Effector memory CD4-positive, alpha-beta T cell (primary cell): ENCODE measurements at regions not wholly inside any gene's neighbourhood (a gene's known extent, or its start where the extent isn't known, plus 50 kb on each side); places are given as distances from the start of the nearest gene placed in this dataset.

ENCODE experiments used
- DNase-seq, 3 donors: peaks; one replicate each; pipeline ENCODE4 v3.0.0-alpha.2; 2020
- H3K27ac ChIP-seq: 2 replicates; pipeline ENCODE4 v1.7.0; 2013; ENCODE audit warnings: mild to moderate bottlenecking, low read length, moderate library complexity; ENCODE audit not compliant: insufficient read depth, poor library complexity, severe bottlenecking
- H3K27me3 ChIP-seq: replicated peaks from 2 replicates; pipeline ENCODE4 v1.7.0; 2013; ENCODE audit warnings: mild to moderate bottlenecking, low read length; ENCODE audit not compliant: insufficient read depth, control insufficient read depth, poor library complexity, severe bottlenecking
- H3K36me3 ChIP-seq: 2 replicates; pipeline ENCODE4 v1.7.0; 2013; ENCODE audit warnings: mild to moderate bottlenecking, low read length, moderate library complexity; ENCODE audit not compliant: control insufficient read depth, insufficient read depth
- H3K4me1 ChIP-seq: 2 replicates; pipeline ENCODE4 v1.7.0; 2013; ENCODE audit warnings: low read length, mild to moderate bottlenecking; ENCODE audit not compliant: control insufficient read depth, insufficient read depth, poor library complexity, severe bottlenecking
- H3K4me3 ChIP-seq: 2 replicates; pipeline ENCODE4 v1.7.0; 2013; ENCODE audit warnings: low read length, low read depth, mild to moderate bottlenecking; ENCODE audit not compliant: insufficient read depth, poor library complexity, severe bottlenecking
- H3K9me3 ChIP-seq: 2 replicates; pipeline ENCODE4 v1.7.0; 2013; ENCODE audit warnings: mild to moderate bottlenecking, low read length, moderate library complexity; ENCODE audit not compliant: control insufficient read depth

DNA sequence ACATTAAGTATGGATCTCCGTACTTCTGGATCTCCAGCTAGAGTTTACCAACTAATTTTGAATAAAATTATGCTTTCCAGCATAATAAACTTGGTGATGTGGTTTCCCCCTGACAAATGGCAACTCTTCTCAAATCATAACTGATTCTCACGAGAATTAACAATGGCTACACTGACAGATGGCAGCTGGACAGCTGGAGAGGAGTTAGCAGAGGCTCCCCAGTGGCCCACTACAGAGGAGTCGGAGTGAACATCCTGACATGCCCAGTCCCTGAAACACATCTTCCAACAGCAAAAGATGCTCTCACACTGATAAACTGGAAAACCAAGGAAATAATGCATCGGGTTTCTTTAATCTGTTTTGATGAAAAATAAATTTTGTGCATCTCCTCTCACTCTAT lies 239.6 kb downstream of the MAN2A1 start:
- H3K9me3 ChIP-seq = no peaks in the 10 kb centered on the region
- no peak overlapping the region for H3K27ac ChIP-seq
- H3K4me3 ChIP-seq = no peak overlapping the region
- H3K4me1 ChIP-seq = no peaks in the 10 kb centered on the region
- H3K36me3 ChIP-seq = no peaks in the 10 kb centered on the region
- DNase-seq = no peak
- H3K27me3 ChIP-seq = no peaks in the 10 kb centered on the region

- Histone ChIP-seq H3K27ac (no peak overlapping the region), H3K36me3 (no peaks in the 10 kb centered on the region), H3K4me1 (no peaks in the 10 kb centered on the region), H3K4me3 (no peak overlapping the region), H3K9me3 (no peaks in the 10 kb centered on the region), H3K27me3 (no peaks in the 10 kb centered on the region)
- no peak for DNase-seq
Observed at GRCh38 chr5:109929911-109930310, 240.2 kb downstream of the MAN2A1 start.

GRCh38 chr5:109931049-109931780 lies 241.5 kb downstream of the MAN2A1 start:
- DNase-seq = no peak
- Histone ChIP-seq H3K36me3 (no peaks in the 10 kb centered on the region), H3K4me1 (no peaks in the 10 kb centered on the region), H3K27me3 (no peaks in the 10 kb centered on the region), H3K27ac (no peak overlapping the region), H3K4me3 (no peak overlapping the region), H3K9me3 (no peaks in the 10 kb centered on the region)

GRCh38 chr5:109935833-109936490 lies 246.2 kb downstream of the MAN2A1 start:
- H3K4me1 ChIP-seq = no peaks in the 10 kb centered on the region
- no peak for DNase-seq
- no peaks in the 10 kb centered on the region for H3K36me3 ChIP-seq
- no peaks in the 10 kb centered on the region for H3K27me3 ChIP-seq
- peaks cover 4% of the 10 kb centered on the region for H3K9me3 ChIP-seq
- H3K27ac ChIP-seq = no peak overlapping the region
- H3K4me3 ChIP-seq = no peak overlapping the region

- no peaks in the 10 kb centered on the region for H3K27me3 ChIP-seq
- H3K9me3 ChIP-seq = peaks cover 4% of the 10 kb centered on the region
- H3K4me1 ChIP-seq = no peaks in the 10 kb centered on the region
- no peak for DNase-seq
- H3K27ac ChIP-seq = no peak overlapping the region
- no peaks in the 10 kb centered on the region for H3K36me3 ChIP-seq
- no peak overlapping the region for H3K4me3 ChIP-seq
Observed at GRCh38 chr5:109936996-109937395, 247.3 kb downstream of the MAN2A1 start.

GRCh38 chr5:109937951-109938350 lies 248.2 kb downstream of the MAN2A1 start:
- Histone ChIP-seq H3K9me3 (peaks cover 4% of the 10 kb centered on the region), H3K4me3 (no peak overlapping the region), H3K4me1 (no peaks in the 10 kb centered on the region), H3K27me3 (no peaks in the 10 kb centered on the region), H3K36me3 (no peaks in the 10 kb centered on the region), H3K27ac (no peak overlapping the region)
- DNase-seq = no peak

GRCh38 chr5:109938453-109938852 lies 248.7 kb downstream of the MAN2A1 start:
- Histone ChIP-seq H3K36me3 (no peaks in the 10 kb centered on the region), H3K4me3 (no peak overlapping the region), H3K4me1 (no peaks in the 10 kb centered on the region), H3K9me3 (peaks cover 4% of the 10 kb centered on the region), H3K27ac (no peak overlapping the region), H3K27me3 (no peaks in the 10 kb centered on the region)
- no peak for DNase-seq

- Histone ChIP-seq H3K9me3 (peaks cover 4% of the 10 kb centered on the region), H3K4me3 (no peak overlapping the region), H3K27ac (no peak overlapping the region), H3K36me3 (no peaks in the 10 kb centered on the region), H3K4me1 (no peaks in the 10 kb centered on the region), H3K27me3 (no peaks in the 10 kb centered on the region)
- DNase-seq = no peak
Observed at GRCh38 chr5:109939116-109939682, 249.5 kb downstream of the MAN2A1 start.

DNA sequence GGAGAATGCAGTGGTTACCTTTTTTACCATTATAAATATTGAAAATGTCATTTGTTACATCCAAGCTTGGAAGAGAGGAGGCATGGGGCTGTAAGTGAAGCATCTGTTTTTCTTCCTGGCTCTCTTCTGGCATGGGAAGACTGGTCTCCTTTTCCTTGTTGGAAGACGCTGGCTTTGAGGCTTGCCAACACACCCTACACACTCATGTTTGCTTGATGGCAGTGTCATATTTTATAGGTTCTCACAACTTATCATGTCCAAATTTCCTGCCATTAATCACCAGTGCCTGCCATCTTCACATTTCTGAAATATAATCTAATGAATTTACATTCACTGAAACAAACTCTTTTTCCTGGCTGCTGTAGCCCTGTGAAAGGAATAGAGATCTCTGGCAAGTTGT lies 252.9 kb downstream of the MAN2A1 start:
- peaks cover 2% of the 10 kb centered on the region for H3K27me3 ChIP-seq
- no peak for DNase-seq
- H3K4me3 ChIP-seq = no peak overlapping the region
- no peak overlapping the region for H3K27ac ChIP-seq
- no peaks in the 10 kb centered on the region for H3K36me3 ChIP-seq
- peaks cover 4% of the 10 kb centered on the region for H3K9me3 ChIP-seq
- H3K4me1 ChIP-seq = no peaks in the 10 kb centered on the region

GRCh38 chr5:109943701-109944235 lies 254.0 kb downstream of the MAN2A1 start:
- Histone ChIP-seq H3K36me3 (no peaks in the 10 kb centered on the region), H3K9me3 (peaks cover 4% of the 10 kb centered on the region), H3K27me3 (peaks cover 2% of the 10 kb centered on the region), H3K4me3 (no peak overlapping the region), H3K27ac (no peak overlapping the region), H3K4me1 (no peaks in the 10 kb centered on the region)
- DNase-seq = no peak
